OCI-LY7 (cell line): ENCODE measurements at regions not wholly inside any gene's neighbourhood (a gene's known extent, or its start where the extent isn't known, plus 50 kb on each side); places are given as distances from the start of the nearest gene placed in this dataset.

Experiments
- BruUV-seq: library from RNA; stranded (reverse); fragments of 400-500 nt; replicated peaks from 2 replicates; lab custom pipeline; 2021; lab: Mats Ljungman, UMichigan
- CTCF ChIA-PET: fragments of 300-600 bp; sonication (Branson Sonifier 250); formaldehyde crosslinking; loops from one replicate; lab custom pipeline; 2022; ENCODE audit warnings: antibody characterized with exemption; ENCODE audit not compliant: unreplicated experiment; lab: Charles Lee
- POLR2A ChIA-PET: fragments of 300-600 bp; sonication (Branson Sonifier 250); formaldehyde crosslinking; loops from one replicate; lab custom pipeline; 2022; ENCODE audit warnings: antibody characterized with exemption; lab: Charles Lee
- DNase-seq: peaks from one replicate; pipeline ENCODE4 v3.0.0-alpha.2; 2015; ENCODE audit warnings: low spot score
- H2AFZ ChIP-seq: fragments of 200-600 bp; sonication (generic), shearing (Covaris generic); 2 replicates; pipeline ENCODE4 v1.6.1; 2014; ENCODE audit warnings: mild to moderate bottlenecking, antibody characterized with exemption, low read length, moderate library complexity
- H3K27ac ChIP-seq: fragments of 200-600 bp; sonication (generic); 2 replicates; pipeline ENCODE4 v1.5.1; 2014; ENCODE audit warnings: mixed run types, low read depth, mild to moderate bottlenecking, moderate library complexity, low read length, inconsistent platforms; ENCODE audit not compliant: poor library complexity, severe bottlenecking
- H3K36me3 ChIP-seq: fragments of 200-600 bp; sonication (generic); 2 replicates; pipeline ENCODE4 v1.6.1; 2014; ENCODE audit warnings: mild to moderate bottlenecking, antibody characterized with exemption, low read length, moderate library complexity, mixed read lengths; ENCODE audit not compliant: insufficient read depth
- H3K4me1 ChIP-seq: fragments of 200-600 bp; sonication (generic); 2 replicates; pipeline ENCODE4 v1.5.1; 2014; ENCODE audit warnings: mild to moderate bottlenecking, low read length; ENCODE audit not compliant: insufficient read depth, poor library complexity, severe bottlenecking
- H3K4me2 ChIP-seq: fragments of 200-600 bp; sonication (generic); 2 replicates; pipeline ENCODE4 v1.6.1; 2014; ENCODE audit warnings: mild to moderate bottlenecking, low read length
- H3K4me3 ChIP-seq: fragments of 200-600 bp; sonication (generic); 2 replicates; pipeline ENCODE4 v1.5.1; 2014; ENCODE audit warnings: mild to moderate bottlenecking, low read depth, low read length; ENCODE audit not compliant: poor library complexity, severe bottlenecking
- H3K79me2 ChIP-seq: fragments of 200-600 bp; sonication (generic); 2 replicates; pipeline ENCODE4 v1.6.1; 2016; ENCODE audit warnings: low read depth, mild to moderate bottlenecking, low read length, moderate library complexity, mixed read lengths; ENCODE audit not compliant: insufficient read depth
- H3K9me2 ChIP-seq: fragments of 200-600 bp; sonication (generic); 2 replicates; pipeline ENCODE4 v1.6.1; 2016; ENCODE audit warnings: mild to moderate bottlenecking, low read length, mixed read lengths; ENCODE audit not compliant: insufficient read depth
- H3K9me3 ChIP-seq: fragments of 200-600 bp; sonication (generic); 2 replicates; pipeline ENCODE4 v1.6.1; 2014; ENCODE audit warnings: mild to moderate bottlenecking, mixed run types, low read length, mixed read lengths
- H4K20me1 ChIP-seq: fragments of 200-600 bp; sonication (generic); 2 replicates; pipeline ENCODE4 v1.6.1; 2014; ENCODE audit warnings: mild to moderate bottlenecking, antibody characterized with exemption, low read length, moderate library complexity, mixed read lengths; ENCODE audit not compliant: insufficient read depth
- EZH2phosphoT487 ChIP-seq: fragments of 200-600 bp; sonication (generic); IDR thresholded peaks from 2 replicates; pipeline ENCODE4 v1.6.1; 2018; ENCODE audit warnings: low read depth, borderline replicate concordance, mild to moderate bottlenecking, mixed run types, antibody characterized with exemption, low read length, moderate library complexity, mixed read lengths
- intact Hi-C: fragments of 100-400 bp; cut with micrococcal nuclease; formaldehyde crosslinking; loops from one replicate; pipeline ENCODE4 v1.10.0; 2022; ENCODE audit not compliant: unreplicated experiment
- TF ChIP-seq, protein P1 (sequence below): fragments of 200-600 bp; sonication (generic); conservative IDR thresholded peaks from 2 replicates; pipeline ENCODE4 v1.5.1; 2014; ENCODE audit warnings: mild to moderate bottlenecking, antibody characterized with exemption, low read length, moderate library complexity, mixed read lengths

DNA sequence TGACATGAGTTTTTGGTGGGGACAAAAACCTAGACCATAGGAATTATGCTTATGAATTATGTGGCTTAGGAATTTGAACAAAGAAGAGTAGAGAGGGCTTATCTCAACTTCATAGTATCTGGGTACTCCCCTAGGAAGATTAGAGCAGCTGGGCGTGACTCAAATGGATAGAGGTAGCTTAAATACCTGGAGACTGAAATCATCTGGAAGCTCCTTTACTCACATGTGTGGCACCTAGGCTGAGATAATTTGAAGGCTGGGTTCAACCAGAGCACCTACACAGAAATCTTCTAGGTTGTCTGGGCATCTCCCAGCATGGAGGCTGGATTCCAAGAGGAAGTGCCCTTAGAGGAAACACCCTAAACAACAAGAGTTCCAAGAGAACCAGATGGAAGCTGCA lies 393.9 kb downstream of the ADAMTS20 start:
- no peak for DNase-seq

DNA sequence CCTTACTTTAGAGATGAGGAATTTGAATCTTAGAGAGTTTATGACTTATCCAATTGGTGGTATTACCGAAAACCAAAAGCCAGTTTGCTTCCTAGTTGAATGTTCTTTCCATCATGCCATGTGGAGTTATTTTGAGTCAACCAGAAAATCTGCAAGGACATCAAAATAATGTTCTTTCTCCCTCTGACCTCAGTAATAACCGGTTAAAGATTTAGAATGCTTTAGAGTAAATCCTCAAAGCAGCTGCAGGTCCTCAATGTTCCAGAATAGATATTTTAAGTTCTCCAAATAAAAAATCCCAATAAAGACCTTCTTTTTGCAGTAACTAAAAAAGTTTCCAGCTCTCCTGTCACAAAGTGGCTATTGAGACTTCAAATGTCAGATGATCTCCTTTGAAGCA lies 396.6 kb downstream of the ADAMTS20 start:
- H2AFZ ChIP-seq, result no peak overlapping the region
- H4K20me1 ChIP-seq, result no peaks in the 10 kb centered on the region
- DNase-seq, result no peak
- no peak overlapping the region for H3K4me3 ChIP-seq
- intact Hi-C loops, result no loop called here
- no peaks in the 10 kb centered on the region for H3K9me2 ChIP-seq
- no peak overlapping the region for H3K27ac ChIP-seq
- POLR2A ChIA-PET, result no interaction called here
- no peaks in the 10 kb centered on the region for H3K4me1 ChIP-seq
- H3K4me2 ChIP-seq, result no peak overlapping the region
- TF ChIP-seq EZH2phosphoT487, result no peak
- TF ChIP-seq, protein P1, sequence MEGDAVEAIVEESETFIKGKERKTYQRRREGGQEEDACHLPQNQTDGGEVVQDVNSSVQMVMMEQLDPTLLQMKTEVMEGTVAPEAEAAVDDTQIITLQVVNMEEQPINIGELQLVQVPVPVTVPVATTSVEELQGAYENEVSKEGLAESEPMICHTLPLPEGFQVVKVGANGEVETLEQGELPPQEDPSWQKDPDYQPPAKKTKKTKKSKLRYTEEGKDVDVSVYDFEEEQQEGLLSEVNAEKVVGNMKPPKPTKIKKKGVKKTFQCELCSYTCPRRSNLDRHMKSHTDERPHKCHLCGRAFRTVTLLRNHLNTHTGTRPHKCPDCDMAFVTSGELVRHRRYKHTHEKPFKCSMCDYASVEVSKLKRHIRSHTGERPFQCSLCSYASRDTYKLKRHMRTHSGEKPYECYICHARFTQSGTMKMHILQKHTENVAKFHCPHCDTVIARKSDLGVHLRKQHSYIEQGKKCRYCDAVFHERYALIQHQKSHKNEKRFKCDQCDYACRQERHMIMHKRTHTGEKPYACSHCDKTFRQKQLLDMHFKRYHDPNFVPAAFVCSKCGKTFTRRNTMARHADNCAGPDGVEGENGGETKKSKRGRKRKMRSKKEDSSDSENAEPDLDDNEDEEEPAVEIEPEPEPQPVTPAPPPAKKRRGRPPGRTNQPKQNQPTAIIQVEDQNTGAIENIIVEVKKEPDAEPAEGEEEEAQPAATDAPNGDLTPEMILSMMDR, result no peak
- H3K36me3 ChIP-seq, result no peaks in the 10 kb centered on the region
- H3K79me2 ChIP-seq, result no peaks in the 10 kb centered on the region
- CTCF ChIA-PET, result no interaction called here
- BruUV-seq, result no TSS peak
- no peaks in the 10 kb centered on the region for H3K9me3 ChIP-seq

More for the DNA sequence above, 393.9 kb downstream of the ADAMTS20 start:
- no peak overlapping the region for H3K27ac ChIP-seq
- H3K36me3 ChIP-seq, result no peaks in the 10 kb centered on the region
- intact Hi-C loops, result no loop called here
- TF ChIP-seq, protein P1, result no peak
- TF ChIP-seq EZH2phosphoT487, result no peak
- no peak overlapping the region for H3K4me3 ChIP-seq
- POLR2A ChIA-PET, result no interaction called here
- no peaks in the 10 kb centered on the region for H4K20me1 ChIP-seq
- no peaks in the 10 kb centered on the region for H3K9me3 ChIP-seq
- no peaks in the 10 kb centered on the region for H3K79me2 ChIP-seq
- no peaks in the 10 kb centered on the region for H3K9me2 ChIP-seq
- no peaks in the 10 kb centered on the region for H3K4me1 ChIP-seq
- no TSS peak for BruUV-seq
- no peak overlapping the region for H3K4me2 ChIP-seq
- no peak overlapping the region for H2AFZ ChIP-seq
- CTCF ChIA-PET, result no interaction called here

DNA sequence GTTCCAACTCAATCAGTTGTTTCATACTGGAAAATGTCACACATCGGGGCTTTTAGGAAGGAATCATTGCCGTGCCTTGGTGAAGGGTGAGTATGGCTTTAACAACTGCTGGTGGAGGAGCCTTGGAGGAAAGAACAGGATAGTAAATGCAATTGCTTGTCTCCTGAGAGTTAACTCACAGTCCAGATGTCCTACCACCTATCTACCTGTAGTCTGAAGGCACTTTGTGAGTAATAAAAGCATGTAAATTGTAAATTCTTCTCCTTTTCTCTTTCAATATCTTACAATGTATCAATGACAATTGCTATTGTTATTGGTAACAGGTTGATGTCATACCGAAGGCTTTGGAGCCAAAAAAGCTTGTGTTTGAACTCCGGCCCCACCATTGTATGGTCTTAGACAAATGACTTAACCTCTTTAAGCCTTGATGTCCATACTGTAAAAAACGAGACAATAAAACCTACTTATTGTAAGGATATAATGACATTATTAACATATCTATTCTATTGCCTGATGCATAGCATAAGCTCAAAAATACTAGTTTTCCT lies 397.4 kb downstream of the ADAMTS20 start:
- BruUV-seq, result no TSS peak
- TF ChIP-seq EZH2phosphoT487, result no peak
- TF ChIP-seq, protein P1, result no peak
- Histone ChIP-seq H3K79me2 (no peaks in the 10 kb centered on the region), H3K4me1 (no peaks in the 10 kb centered on the region), H3K9me2 (no peaks in the 10 kb centered on the region), H4K20me1 (no peaks in the 10 kb centered on the region), H3K4me3 (no peak overlapping the region), H3K36me3 (no peaks in the 10 kb centered on the region), H3K9me3 (no peaks in the 10 kb centered on the region), H2AFZ (no peak overlapping the region), H3K27ac (no peak overlapping the region), H3K4me2 (no peak overlapping the region)
- no peak for DNase-seq
- ChIA-PET POLR2A (no interaction called here), CTCF (no interaction called here)
- intact Hi-C loops, result no loop called here
